T-cell (primary cell): ENCODE measurements at regions not wholly inside any gene's neighbourhood (a gene's known extent, or its start where the extent isn't known, plus 50 kb on each side); places are given as distances from the start of the nearest gene placed in this dataset.

ENCODE experiments used
- ATAC-seq, 4 experiments: fragments of 200-7000 bp in 3 of 4; fragments of 150-1000 bp in 1 of 4; cut with Tn5 transposase; replicated peaks in 1 of 4; 1 replicate in 3 of 4; 2 replicates in 1 of 4; pipeline ENCODE4 v1.10.0; 2021; ENCODE audit warnings: moderate library complexity in 3 of 4, mild to moderate bottlenecking in 2 of 4, moderate number of reproducible peaks in 1 of 4
- CTCF ChIA-PET, 2 donors: fragments of 300-600 bp; sonication (Branson Sonifier 250); formaldehyde crosslinking; loops; one replicate each; lab custom pipeline; 2022; ENCODE audit warnings: antibody characterized with exemption in 2 of 2; lab: Charles Lee
- POLR2A ChIA-PET, 2 donors: fragments of 300-600 bp; sonication (Branson Sonifier 250); formaldehyde crosslinking; loops; one replicate each; lab custom pipeline; 2022; ENCODE audit warnings: antibody characterized with exemption in 2 of 2; lab: Charles Lee
- DNase-seq, 35 experiments: peaks; one replicate each; pipeline versions ENCODE4 v3.0.0 to v3.0.0-alpha.2; 2013 to 2023
- H3K27ac ChIP-seq: one replicate; pipeline ENCODE4 v1.5.1; 2013; ENCODE audit warnings: low read length
- H3K27me3 ChIP-seq, 2 experiments: replicated peaks in 1 of 2; 1 replicate in 1 of 2; 2 replicates in 1 of 2; pipeline versions ENCODE4 v1.6.1 to v1.7.0; 2013; ENCODE audit warnings: low read length in 1 of 2, mixed read lengths in 1 of 2; ENCODE audit not compliant: control insufficient read depth in 2 of 2, insufficient read depth in 2 of 2; ENCODE audit errors: extremely low read depth in 1 of 2
- H3K36me3 ChIP-seq, 2 donors: 1 replicate in 1 of 2; 2 replicates in 1 of 2; pipeline versions ENCODE4 v1.6.1 to v1.7.0; 2013; ENCODE audit warnings: low read length in 1 of 2; ENCODE audit not compliant: control insufficient read depth in 2 of 2, insufficient read depth in 1 of 2; ENCODE audit errors: extremely low read depth in 1 of 2
- H3K4me1 ChIP-seq, 2 experiments: 1 replicate in 1 of 2; 2 replicates in 1 of 2; pipeline versions ENCODE4 v1.6.1 to v1.7.0; 2013; ENCODE audit warnings: low read length in 2 of 2, mixed read lengths in 1 of 2; ENCODE audit not compliant: insufficient read depth in 2 of 2, control insufficient read depth in 1 of 2; ENCODE audit errors: extremely low read depth in 1 of 2
- H3K4me3 ChIP-seq, 2 donors: 1 replicate in 1 of 2; 2 replicates in 1 of 2; pipeline versions ENCODE4 v1.5.1 to v1.7.0; 2013; ENCODE audit warnings: mild to moderate bottlenecking in 2 of 2, low read length in 1 of 2, moderate library complexity in 1 of 2; ENCODE audit not compliant: control insufficient read depth in 1 of 2; ENCODE audit errors: extremely low read depth in 1 of 2
- H3K9me3 ChIP-seq: 2 replicates; pipeline ENCODE4 v1.7.0; 2013
- H3K27ac Mint-ChIP-seq, 2 donors: one replicate each; pipeline ENCODE4 v1.8.0; 2020 to 2021; ENCODE audit warnings: mild to moderate bottlenecking in 2 of 2, mixed read lengths in 2 of 2
- H3K27me3 Mint-ChIP-seq, 2 donors: one replicate each; pipeline ENCODE4 v1.8.0; 2021 to 2022; ENCODE audit warnings: mixed read lengths in 2 of 2
- H3K36me3 Mint-ChIP-seq: one replicate; pipeline ENCODE4 v1.8.0; 2021; ENCODE audit warnings: mixed read lengths
- H3K4me1 Mint-ChIP-seq, 3 donors: one replicate each; pipeline ENCODE4 v1.8.0; 2020 to 2022; ENCODE audit warnings: mixed read lengths in 3 of 3, mild to moderate bottlenecking in 1 of 3
- H3K4me3 Mint-ChIP-seq, 3 donors: one replicate each; pipeline ENCODE4 v1.8.0; 2020 to 2022; ENCODE audit warnings: mild to moderate bottlenecking in 3 of 3, mixed read lengths in 3 of 3, moderate library complexity in 3 of 3
- H3K9me3 Mint-ChIP-seq, 3 donors: one replicate each; pipeline ENCODE4 v1.8.0; 2020 to 2022; ENCODE audit warnings: mixed read lengths in 3 of 3
- WGBS: methylation state at CpG from one replicate; pipeline ENCODE4 v1.1.5; 2013; ENCODE audit warnings: missing lambda C conversion rate; ENCODE audit not compliant: insufficient coverage; 5-methylcytosine and 5-hydroxymethylcytosine counted together

DNA sequence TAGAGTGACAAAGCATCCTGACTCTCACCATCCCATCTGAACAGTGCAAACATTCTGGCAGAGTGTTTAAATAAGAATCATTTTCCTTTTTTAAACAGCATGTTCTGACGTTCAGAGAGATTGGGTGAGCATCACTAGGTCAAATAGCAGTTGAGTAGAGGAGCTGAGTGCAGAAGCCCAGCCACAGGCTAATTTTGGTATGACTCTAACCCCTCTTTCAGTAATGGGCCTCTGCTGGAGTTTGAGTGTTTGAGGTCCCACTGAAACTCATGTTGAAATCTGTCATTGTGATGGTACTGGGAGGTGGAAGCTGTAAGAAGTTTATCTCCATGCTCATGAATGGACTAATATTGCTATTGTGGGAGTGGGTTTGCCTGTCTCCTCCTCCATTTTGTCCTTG lies 194.4 kb downstream of the SALL1 start:
- ChIA-PET POLR2A (no interaction called here), CTCF (no interaction called here)
- ATAC-seq (no peak), DNase-seq (no peak)
- no peaks in the 10 kb centered on the region for H3K4me1 ChIP-seq
- Mint-ChIP-seq H3K27me3 (peaks cover 16 to 24% of the 10 kb centered on the region in 2 donors), H3K9me3 (no peaks in the 10 kb centered on the region), H3K36me3 (no peaks in the 10 kb centered on the region), H3K4me3 (no peak overlapping the region), H3K27ac (no peak overlapping the region), H3K4me1 (no peaks in the 10 kb centered on the region)
- H3K9me3 ChIP-seq, result no peaks in the 10 kb centered on the region
- peaks cover 0 to 20% of the 10 kb centered on the region in 2 experiments for H3K27me3 ChIP-seq
- no peaks in the 10 kb centered on the region for H3K36me3 ChIP-seq
- 60% methylated on average over 1 of the region's 1 CpG for WGBS
- no peak overlapping the region for H3K27ac ChIP-seq
- no peak overlapping the region for H3K4me3 ChIP-seq

DNA sequence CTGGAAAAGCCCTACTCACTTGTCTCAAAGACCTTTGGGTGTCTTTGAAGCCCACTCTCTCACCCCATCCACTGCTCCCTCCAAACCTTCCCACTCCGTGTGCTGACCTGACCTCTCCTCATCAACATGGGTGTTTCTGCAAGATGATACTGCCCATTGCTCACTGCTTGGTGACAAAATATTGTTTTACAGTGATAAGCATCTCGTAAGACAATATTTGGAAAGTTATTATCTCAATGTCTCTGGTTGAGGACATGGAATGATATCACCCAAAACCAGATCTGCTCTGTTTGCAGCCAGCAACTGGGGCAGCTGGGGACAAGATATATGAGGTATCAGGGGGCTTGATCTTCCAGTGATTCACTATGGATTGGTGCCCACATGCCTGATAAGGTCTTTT lies 195.8 kb downstream of the SALL1 start:
- POLR2A ChIA-PET, result no interaction called here
- H3K4me1 ChIP-seq, result no peaks in the 10 kb centered on the region
- H3K4me3 ChIP-seq, result no peak overlapping the region
- H3K4me1 Mint-ChIP-seq, result no peaks in the 10 kb centered on the region
- no peak overlapping the region for H3K27ac ChIP-seq
- no peaks in the 10 kb centered on the region for H3K9me3 Mint-ChIP-seq
- no peaks in the 10 kb centered on the region for H3K36me3 ChIP-seq
- H3K27me3 Mint-ChIP-seq, result peaks cover 18 to 19% of the 10 kb centered on the region in 2 donors
- CTCF ChIA-PET, result no interaction called here
- ATAC-seq (no peak), DNase-seq (no peak)
- 50% methylated on average over 1 of the region's 2 CpGs for WGBS
- H3K4me3 Mint-ChIP-seq, result no peak overlapping the region
- no peaks in the 10 kb centered on the region for H3K9me3 ChIP-seq
- peaks cover 0 to 19% of the 10 kb centered on the region in 2 experiments for H3K27me3 ChIP-seq
- no peaks in the 10 kb centered on the region for H3K36me3 Mint-ChIP-seq
- no peak overlapping the region for H3K27ac Mint-ChIP-seq

DNA sequence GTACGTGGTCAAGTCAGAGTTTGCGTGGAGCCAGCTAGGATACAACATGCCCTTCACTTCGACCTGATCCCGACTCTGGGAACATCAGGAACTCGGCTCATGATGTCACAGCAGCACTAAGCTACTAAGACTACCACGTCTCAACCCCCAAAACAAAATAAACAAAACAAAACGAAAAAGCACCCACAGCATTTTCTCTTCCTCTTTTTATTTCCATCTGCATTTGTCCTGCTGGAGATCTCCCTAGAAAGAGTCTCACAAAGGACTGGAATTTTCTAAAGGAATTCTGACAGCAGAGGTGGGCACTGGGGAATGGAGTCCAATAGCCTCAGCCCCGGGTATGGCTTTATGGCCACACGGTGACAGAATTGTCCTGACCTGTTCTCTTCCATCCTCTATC lies 196.6 kb downstream of the SALL1 start:
- no peak overlapping the region for H3K4me3 ChIP-seq
- H3K4me3 Mint-ChIP-seq, result no peak overlapping the region
- H3K27ac ChIP-seq, result no peak overlapping the region
- POLR2A ChIA-PET, result no interaction called here
- H3K9me3 ChIP-seq, result no peaks in the 10 kb centered on the region
- no peaks in the 10 kb centered on the region for H3K36me3 Mint-ChIP-seq
- WGBS, result 53% methylated on average over 9 of the region's 9 CpGs
- H3K27ac Mint-ChIP-seq, result no peak overlapping the region
- no peaks in the 10 kb centered on the region for H3K4me1 ChIP-seq
- CTCF ChIA-PET, result no interaction called here
- H3K27me3 Mint-ChIP-seq, result peaks cover 18 to 19% of the 10 kb centered on the region in 2 donors
- H3K36me3 ChIP-seq, result no peaks in the 10 kb centered on the region
- DNase-seq (no peak), ATAC-seq (no peak)
- H3K9me3 Mint-ChIP-seq, result no peaks in the 10 kb centered on the region
- no peaks in the 10 kb centered on the region for H3K4me1 Mint-ChIP-seq
- peaks cover 0 to 24% of the 10 kb centered on the region in 2 experiments for H3K27me3 ChIP-seq

DNA sequence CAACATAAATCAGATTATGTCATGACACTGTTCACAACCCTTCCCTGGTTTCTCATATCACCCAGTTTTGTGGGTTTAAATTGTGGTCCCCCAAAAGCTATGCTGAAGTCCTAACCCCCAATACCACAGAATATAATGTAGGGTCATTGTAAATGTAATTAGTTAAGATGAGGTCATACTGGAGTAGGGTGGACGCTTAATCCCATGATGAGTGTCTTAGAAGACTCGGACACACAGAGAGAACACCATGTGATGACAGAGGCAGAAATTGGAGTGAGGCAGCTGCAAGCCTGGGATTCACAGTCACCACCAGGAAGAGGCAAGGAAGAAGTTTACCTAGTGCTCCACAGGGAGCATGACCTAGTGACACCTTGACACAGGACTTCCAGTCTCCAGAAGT lies 197.8 kb downstream of the SALL1 start:
- Mint-ChIP-seq H3K27ac (no peak overlapping the region), H3K36me3 (no peaks in the 10 kb centered on the region), H3K4me1 (no peaks in the 10 kb centered on the region), H3K4me3 (no peak overlapping the region), H3K9me3 (no peaks in the 10 kb centered on the region), H3K27me3 (peaks cover 18 to 19% of the 10 kb centered on the region in 2 donors)
- no peak for DNase-seq
- H3K9me3 ChIP-seq, result no peaks in the 10 kb centered on the region
- H3K27ac ChIP-seq, result no peak overlapping the region
- WGBS, result 60% methylated on average over 1 of the region's 2 CpGs
- no peaks in the 10 kb centered on the region for H3K36me3 ChIP-seq
- no peaks in the 10 kb centered on the region for H3K4me1 ChIP-seq
- no peak for ATAC-seq
- ChIA-PET POLR2A (no interaction called here), CTCF (no interaction called here)
- no peak overlapping the region for H3K4me3 ChIP-seq
- H3K27me3 ChIP-seq, result peaks cover 0 to 24% of the 10 kb centered on the region in 2 experiments

DNA sequence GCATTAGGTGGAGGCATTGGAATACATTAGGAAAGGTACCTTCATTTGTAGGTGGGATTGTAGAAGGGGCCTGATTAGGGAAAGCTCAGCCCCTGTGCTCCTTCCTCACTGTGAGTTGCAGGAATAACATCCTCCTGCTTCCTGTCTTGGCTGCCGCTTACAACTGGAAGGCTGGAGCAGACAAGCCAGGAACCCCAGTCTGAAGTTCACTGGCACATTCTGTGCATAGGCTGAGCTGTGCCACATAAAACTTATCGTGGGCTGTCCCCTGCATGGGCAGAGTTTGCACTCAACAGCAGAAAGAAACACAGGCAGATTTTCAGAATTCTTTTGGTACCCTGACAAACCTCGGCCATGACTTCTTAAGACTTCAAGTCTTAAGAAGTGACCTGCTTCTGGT lies 200.1 kb downstream of the SALL1 start:
- Histone ChIP-seq H3K36me3 (no peaks in the 10 kb centered on the region), H3K4me1 (no peaks in the 10 kb centered on the region), H3K9me3 (no peaks in the 10 kb centered on the region), H3K27me3 (peaks cover 0 to 24% of the 10 kb centered on the region in 2 experiments), H3K4me3 (no peak overlapping the region), H3K27ac (no peak overlapping the region)
- Mint-ChIP-seq H3K27me3 (peaks cover 14 to 19% of the 10 kb centered on the region in 2 donors), H3K4me1 (no peaks in the 10 kb centered on the region), H3K27ac (no peak overlapping the region), H3K4me3 (no peak overlapping the region), H3K36me3 (no peaks in the 10 kb centered on the region), H3K9me3 (no peaks in the 10 kb centered on the region)
- 56% methylated on average over 3 of the region's 3 CpGs for whole genome bisulfite sequencing
- ChIA-PET CTCF (no interaction called here), POLR2A (no interaction called here)
- DNase-seq, result no peak
- no peak for ATAC-seq

DNA sequence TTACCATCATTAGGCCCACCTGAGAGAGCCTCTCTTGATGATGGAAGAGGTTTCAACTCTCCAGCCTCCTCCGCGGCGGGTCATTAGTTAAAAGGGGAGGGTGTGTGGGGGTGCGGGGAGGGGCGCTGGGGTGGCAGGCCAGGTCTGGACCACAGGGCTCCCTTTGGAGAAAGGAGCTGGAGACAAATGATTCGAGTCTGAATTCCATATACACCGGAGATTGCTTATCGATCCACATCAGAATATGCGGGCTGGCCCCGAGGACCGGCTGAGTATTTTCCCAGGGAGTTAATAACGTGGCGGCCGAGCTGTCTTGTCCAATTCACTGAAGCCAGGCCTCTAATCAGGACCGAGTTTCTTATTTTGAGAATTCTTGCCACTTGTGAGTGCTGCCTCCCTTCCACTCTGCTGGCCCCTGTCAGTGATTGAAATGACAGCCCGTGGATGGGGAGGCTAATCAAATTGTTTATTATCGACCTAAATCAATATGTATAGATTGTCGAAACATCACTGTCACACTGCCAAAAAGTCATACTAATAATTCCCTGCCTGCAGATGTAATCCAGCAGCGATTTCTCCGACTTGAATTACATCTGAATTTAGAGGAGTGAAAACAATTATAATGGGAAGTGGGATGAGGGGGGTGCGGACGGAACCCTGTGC lies 202.7 kb downstream of the SALL1 start:
- CTCF ChIA-PET, result no interaction called here
- no peaks in the 10 kb centered on the region for H3K36me3 ChIP-seq
- H3K27ac Mint-ChIP-seq, result no peak overlapping the region
- no peak for DNase-seq
- H3K9me3 ChIP-seq, result no peaks in the 10 kb centered on the region
- no peaks in the 10 kb centered on the region for H3K4me1 Mint-ChIP-seq
- H3K27ac ChIP-seq, result no peak overlapping the region
- H3K27me3 ChIP-seq, result peaks cover 0 to 18% of the 10 kb centered on the region in 2 experiments
- no peaks in the 10 kb centered on the region for H3K36me3 Mint-ChIP-seq
- no peak overlapping the region for H3K4me3 ChIP-seq
- no peaks in the 10 kb centered on the region for H3K9me3 Mint-ChIP-seq
- ATAC-seq, result no peak
- 86% methylated on average over 10 of the region's 22 CpGs for WGBS
- peaks cover 7 to 10% of the 10 kb centered on the region in 2 donors for H3K27me3 Mint-ChIP-seq
- no peak overlapping the region for H3K4me3 Mint-ChIP-seq
- POLR2A ChIA-PET, result no interaction called here
- no peaks in the 10 kb centered on the region for H3K4me1 ChIP-seq

DNA sequence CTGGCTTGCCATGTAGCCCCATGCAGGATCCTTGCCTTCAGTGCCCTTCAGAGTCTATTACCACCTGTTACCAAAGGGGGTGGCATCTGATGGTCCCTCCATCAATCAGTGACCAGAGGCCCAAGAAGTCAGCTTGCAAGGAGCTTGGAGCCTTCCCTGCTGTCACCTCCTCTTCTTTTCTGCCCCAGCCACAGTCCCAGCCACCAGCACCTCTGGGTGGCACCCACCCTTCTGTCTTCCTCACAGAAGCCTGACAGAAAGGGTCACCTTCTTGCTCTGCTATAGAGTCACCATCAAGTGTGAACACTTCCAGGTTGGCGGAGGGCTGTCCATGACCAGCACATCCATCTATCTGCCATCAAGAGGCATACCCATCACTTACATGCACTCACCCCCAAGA lies 203.2 kb downstream of the SALL1 start:
- Mint-ChIP-seq H3K27me3 (peaks cover 6 to 7% of the 10 kb centered on the region in 2 donors), H3K27ac (no peak overlapping the region), H3K36me3 (no peaks in the 10 kb centered on the region), H3K4me3 (no peak overlapping the region), H3K4me1 (no peaks in the 10 kb centered on the region), H3K9me3 (no peaks in the 10 kb centered on the region)
- ATAC-seq (no peak), DNase-seq (no peak)
- POLR2A ChIA-PET, result no interaction called here
- Histone ChIP-seq H3K27ac (no peak overlapping the region), H3K27me3 (peaks cover 0 to 15% of the 10 kb centered on the region in 2 experiments), H3K4me1 (no peaks in the 10 kb centered on the region), H3K9me3 (no peaks in the 10 kb centered on the region), H3K36me3 (no peaks in the 10 kb centered on the region), H3K4me3 (no peak overlapping the region)
- no CpG with 5 or more reads among the region's 1 CpG for WGBS
- CTCF ChIA-PET, result no interaction called here
